HG03108 (cell line): ENCODE measurements at regions not wholly inside any gene's neighbourhood (a gene's known extent, or its start where the extent isn't known, plus 50 kb on each side); places are given as distances from the start of the nearest gene placed in this dataset.

Experiments used
- ATAC-seq: cut with Tn5 transposase; IDR thresholded peaks from one replicate; pipeline ENCODE4 v1.9.1; 2021; ENCODE audit warnings: moderate library complexity; ENCODE audit not compliant: unreplicated experiment

GRCh38 chr2:144217853-144218633 is 301.9 kb downstream of the ZEB2 start:
- ATAC-seq, result no peak

GRCh38 chr2:144215701-144216675 is 303.9 kb downstream of the ZEB2 start:
- ATAC-seq, result peak; percentile 54

- ATAC-seq, result no peak
Measured at GRCh38 chr2:144215207-144215606, 304.7 kb downstream of the ZEB2 start.

GRCh38 chr2:144213797-144214196 is 306.1 kb downstream of the ZEB2 start:
- peak; percentile 91 for ATAC-seq

GRCh38 chr2:144211826-144212225 is 308.1 kb downstream of the ZEB2 start:
- no peak for ATAC-seq

- no peak for ATAC-seq
Measured at GRCh38 chr2:144211065-144211464, 308.9 kb downstream of the ZEB2 start.

- ATAC-seq, result no peak
Measured at GRCh38 chr2:144210076-144210475, 309.8 kb downstream of the ZEB2 start.

- ATAC-seq, result no peak
Measured at GRCh38 chr2:144208924-144209323, 311.0 kb downstream of the ZEB2 start.

- ATAC-seq, result no peak
Measured at GRCh38 chr2:144206019-144206418, 313.9 kb downstream of the ZEB2 start.

- no peak for ATAC-seq
Measured at GRCh38 chr2:144201868-144202468, 318.0 kb downstream of the ZEB2 start.

GRCh38 chr2:144201126-144201525 is 318.8 kb downstream of the ZEB2 start:
- no peak for ATAC-seq

- no peak for ATAC-seq
Measured at GRCh38 chr2:144198116-144198515, 321.8 kb downstream of the ZEB2 start.

GRCh38 chr2:144194326-144195071 is 325.4 kb downstream of the ZEB2 start:
- no peak for ATAC-seq

- ATAC-seq, result no peak
Measured at GRCh38 chr2:144190908-144191605, 328.9 kb downstream of the ZEB2 start.

GRCh38 chr2:144183727-144184126 is 336.2 kb downstream of the ZEB2 start:
- peak; percentile 96 for ATAC-seq

GRCh38 chr2:144181001-144181400 is 338.9 kb downstream of the ZEB2 start:
- no peak for ATAC-seq

- no peak for ATAC-seq
Measured at GRCh38 chr2:144180131-144180530, 339.8 kb downstream of the ZEB2 start.

- ATAC-seq, result no peak
Measured at GRCh38 chr2:144170179-144170578, 349.7 kb downstream of the ZEB2 start.

GRCh38 chr2:144166743-144167142 is 353.2 kb downstream of the ZEB2 start:
- no peak for ATAC-seq

- ATAC-seq, result no peak
Measured at GRCh38 chr2:144165599-144166250, 354.2 kb downstream of the ZEB2 start.
